GM23338 (cell line): ENCODE measurements at regions not wholly inside any gene's neighbourhood (a gene's known extent, or its start where the extent isn't known, plus 50 kb on each side); places are given as distances from the start of the nearest gene placed in this dataset.

Source experiments
- ATAC-seq: fragments of 200-7000 bp; cut with Tn5 transposase; 3 replicates; pipeline ENCODE4 v1.9.1; 2020
- DNase-seq: peaks from one replicate; pipeline ENCODE4 v3.0.0-alpha.2; 2015; ENCODE audit warnings: low spot score
- H2AFZ ChIP-seq: fragments of 200-600 bp; sonication (generic); 2 replicates; pipeline ENCODE4 v1.8.0; 2016; ENCODE audit warnings: antibody characterized with exemption, mild to moderate bottlenecking, moderate library complexity
- H3F3A ChIP-seq: fragments of 200-600 bp; sonication (generic); replicated peaks from 2 replicates; pipeline ENCODE4 v1.8.0; 2017; ENCODE audit warnings: antibody characterized with exemption, mixed run types, low read depth
- H3K27ac ChIP-seq: fragments of 200-600 bp; sonication (generic); 2 replicates; pipeline ENCODE4 v1.6.1; 2016; ENCODE audit warnings: low read depth
- H3K27me3 ChIP-seq: fragments of 200-600 bp; sonication (generic); 2 replicates; pipeline ENCODE4 v1.8.0; 2016; ENCODE audit warnings: mild to moderate bottlenecking, mixed run types, moderate library complexity; ENCODE audit not compliant: insufficient read depth
- H3K36me3 ChIP-seq: fragments of 200-600 bp; sonication (generic); 2 replicates; pipeline ENCODE4 v1.8.0; 2016; ENCODE audit warnings: mild to moderate bottlenecking; ENCODE audit not compliant: insufficient read depth
- H3K4me1 ChIP-seq: fragments of 200-600 bp; sonication (generic); 2 replicates; pipeline ENCODE4 v1.8.0; 2016; ENCODE audit warnings: mild to moderate bottlenecking, moderate library complexity; ENCODE audit not compliant: insufficient read depth
- H3K4me2 ChIP-seq: fragments of 200-600 bp; sonication (generic); 2 replicates; pipeline ENCODE4 v1.7.1; 2017; ENCODE audit warnings: mixed run types
- H3K4me3 ChIP-seq: fragments of 200-600 bp; sonication (generic); 2 replicates; pipeline ENCODE4 v1.6.1; 2016; ENCODE audit warnings: mixed run types
- H3K79me2 ChIP-seq: fragments of 200-600 bp; sonication (generic); replicated peaks from 2 replicates; pipeline ENCODE4 v1.8.0; 2017; ENCODE audit warnings: mild to moderate bottlenecking; ENCODE audit not compliant: insufficient read depth
- H3K9me2 ChIP-seq: fragments of 200-600 bp; sonication (generic); 2 replicates; pipeline ENCODE4 v1.8.0; 2017; ENCODE audit not compliant: insufficient read depth
- H4K20me1 ChIP-seq: fragments of 200-600 bp; sonication (generic); replicated peaks from 2 replicates; pipeline ENCODE4 v1.8.0; 2017; ENCODE audit warnings: mild to moderate bottlenecking; ENCODE audit not compliant: insufficient read depth
- H3K27ac Mint-ChIP-seq: 2 replicates; pipeline ENCODE4 v1.8.0; 2020; ENCODE audit warnings: inconsistent platforms, mild to moderate bottlenecking, moderate library complexity, mixed read lengths
- H3K27me3 Mint-ChIP-seq: 3 replicates; pipeline ENCODE4 v1.8.0; 2022; ENCODE audit warnings: low read depth, mild to moderate bottlenecking, moderate library complexity, mixed read lengths, inconsistent platforms; ENCODE audit not compliant: insufficient read depth, poor library complexity
- H3K36me3 Mint-ChIP-seq: 3 replicates; pipeline ENCODE4 v1.8.0; 2021; ENCODE audit warnings: low read depth, mild to moderate bottlenecking, inconsistent platforms, moderate library complexity, mixed read lengths
- H3K4me1 Mint-ChIP-seq: 3 replicates; pipeline ENCODE4 v1.8.0; 2020; ENCODE audit warnings: mild to moderate bottlenecking, inconsistent platforms, mixed read lengths
- H3K4me3 Mint-ChIP-seq: 3 replicates; pipeline ENCODE4 v1.8.0; 2021; ENCODE audit warnings: moderate library complexity, mild to moderate bottlenecking, inconsistent platforms, mixed read lengths
- H3K9me3 Mint-ChIP-seq: 3 replicates; pipeline ENCODE4 v1.8.0; 2020; ENCODE audit warnings: moderate library complexity, mild to moderate bottlenecking, inconsistent platforms, mixed read lengths
- CREB1 ChIP-seq: fragments of 250-450 bp; sonication (Bioruptor Pico); IDR thresholded peaks from 2 replicates; pipeline ENCODE4 v1.5.0; 2020; ENCODE audit warnings: low read depth, mild to moderate bottlenecking, moderate library complexity
- CTCF ChIP-seq, 2 experiments: fragments of 200-600 bp in 1 of 2; sonication (generic) in 1 of 2; conservative IDR thresholded peaks; 2 replicates each; pipeline versions ENCODE4 v1.5.1 to v1.6.1; 2016 to 2017; ENCODE audit warnings: antibody characterized with exemption in 2 of 2, low read depth in 2 of 2, mild to moderate bottlenecking in 2 of 2, moderate library complexity in 1 of 2
- ETS1 ChIP-seq: IDR thresholded peaks from 2 replicates; pipeline ENCODE4 v1.6.1; 2016; ENCODE audit warnings: antibody characterized with exemption
- EZH2 ChIP-seq: fragments of 200-600 bp; sonication (generic); IDR thresholded peaks from one replicate; pipeline ENCODE4 v1.8.0; 2017; ENCODE audit warnings: antibody characterized with exemption, mild to moderate bottlenecking, low read depth; ENCODE audit not compliant: unreplicated experiment
- EZH2phosphoT487 ChIP-seq: fragments of 200-600 bp; sonication (generic); IDR thresholded peaks from one replicate; pipeline ENCODE4 v1.8.1; 2018; ENCODE audit warnings: antibody characterized with exemption; ENCODE audit not compliant: unreplicated experiment
- JUNB ChIP-seq: IDR thresholded peaks from one replicate; pipeline ENCODE4 v1.6.1; 2016; ENCODE audit warnings: antibody characterized with exemption; ENCODE audit not compliant: unreplicated experiment
- NANOG ChIP-seq: IDR thresholded peaks from 2 replicates; pipeline ENCODE4 v1.6.1; 2016; ENCODE audit warnings: antibody characterized with exemption, borderline replicate concordance
- POLR2AphosphoS5 ChIP-seq: IDR thresholded peaks from 2 replicates; pipeline ENCODE4 v1.6.1; 2016; ENCODE audit warnings: antibody characterized with exemption, low read depth
- REST ChIP-seq: IDR thresholded peaks from one replicate; pipeline ENCODE4 v1.6.1; 2018; ENCODE audit warnings: antibody characterized with exemption; ENCODE audit not compliant: unreplicated experiment
- STAT1 ChIP-seq: IDR thresholded peaks from one replicate; pipeline ENCODE4 v1.6.1; 2016; ENCODE audit warnings: antibody characterized with exemption; ENCODE audit not compliant: unreplicated experiment
- ZNF114 ChIP-seq: fragments of 250-450 bp; sonication (Bioruptor Pico); IDR thresholded peaks from 2 replicates; pipeline ENCODE4 v1.5.0; 2020; ENCODE audit warnings: mild to moderate bottlenecking, moderate library complexity
- ZNF331 ChIP-seq: fragments of 250-450 bp; sonication (Bioruptor Pico); IDR thresholded peaks from 2 replicates; pipeline ENCODE4 v1.5.0; 2020; ENCODE audit warnings: low read depth, mild to moderate bottlenecking, moderate library complexity
- ZNF462 ChIP-seq: fragments of 250-450 bp; sonication (Bioruptor Pico); IDR thresholded peaks from 2 replicates; pipeline ENCODE4 v1.5.0; 2020; ENCODE audit warnings: mild to moderate bottlenecking, moderate library complexity

- H3K9me3 Mint-ChIP-seq: peaks cover 16% of the 10 kb centered on the region; the same call in 2 of the 3 replicates
- TF ChIP-seq EZH2 (no peak), JUNB (no peak), ZNF462 (CRISPR knock-in tag) (no peak), POLR2AphosphoS5 (no peak), STAT1 (no peak), ETS1 (no peak), CREB1 (CRISPR knock-in tag) (no peak), ZNF114 (CRISPR knock-in tag) (no peak), CTCF (conservative IDR thresholded peaks at IDR 0.05; ENCODE audit: low read depth in 2 of 2) (no peak), EZH2phosphoT487 (no peak), REST (no peak), ZNF331 (CRISPR knock-in tag) (no peak), NANOG (no peak)
- Histone ChIP-seq H3K4me3 (no peak overlapping the region), H3K36me3 (no peaks in the 10 kb centered on the region), H3K4me1 (no peaks in the 10 kb centered on the region), H2AFZ (no peak overlapping the region), H3K27ac (no peak overlapping the region), H3K4me2 (no peak overlapping the region), H3K79me2 (no peaks in the 10 kb centered on the region), H3K9me2 (0 out of 2 replicates have a peak, but pooled peaks cover 5% of the 10 kb centered on the region), H3F3A (no peaks in the 10 kb centered on the region), H3K27me3 (no peaks in the 10 kb centered on the region), H4K20me1 (no peaks in the 10 kb centered on the region)
- ATAC-seq: no peak
- H3K4me3 Mint-ChIP-seq: no peak overlapping the region
- no peak for DNase-seq
- peaks cover 7% of the 10 kb centered on the region; the same call in 2 of the 3 replicates for H3K4me1 Mint-ChIP-seq
- H3K27me3 Mint-ChIP-seq: no peaks in the 10 kb centered on the region
- H3K27ac Mint-ChIP-seq: no peak overlapping the region
- H3K36me3 Mint-ChIP-seq: peaks cover 4% of the 10 kb centered on the region; the same call in 1 of the 3 replicates
These were observed 59.2 kb downstream of the LRRC30 start for GRCh38 chr18:7290077-7290476.
